Endothelial cell of umbilical vein (primary cell): ENCODE measurements at regions not wholly inside any gene's neighbourhood (a gene's known extent, or its start where the extent isn't known, plus 50 kb on each side); places are given as distances from the start of the nearest gene placed in this dataset.

Experiments used
- BruUV-seq: library from RNA; stranded (reverse); fragments of 400-500 nt; replicated peaks from 2 replicates; lab custom pipeline; 2021; lab: Mats Ljungman, UMichigan
- CTCF ChIA-PET: fragments of 300-600, 350-600 bp; sonication (Branson Sonifier 250); formaldehyde crosslinking; loops from one replicate; lab custom pipeline; 2021; ENCODE audit warnings: antibody characterized with exemption, inconsistent platforms; lab: Charles Lee
- POLR2A ChIA-PET: fragments of 300-600, 350-600 bp; sonication (Branson Sonifier 250); formaldehyde crosslinking; loops from one replicate; lab custom pipeline; 2021; ENCODE audit warnings: antibody characterized with exemption, inconsistent platforms; lab: Charles Lee
- DNase-seq: peaks from one replicate; pipeline ENCODE4 v3.0.0-alpha.2; 2011; ENCODE audit warnings: low read depth, low spot score
- FAIRE-seq: peaks from 2 replicates; lab custom pipeline; 2011; peaks lifted over from hg19 to GRCh38; lab: Jason Lieb, UNC
- H2AFZ ChIP-seq: 2 replicates; pipeline ENCODE4 v1.6.0; 2012; ENCODE audit warnings: low read depth, low read length, control low read depth, inconsistent platforms
- H3K27ac ChIP-seq: 2 replicates; pipeline ENCODE4 v1.5.1; 2011; ENCODE audit warnings: low read depth, mild to moderate bottlenecking, control low read depth, low read length, moderate library complexity; ENCODE audit not compliant: insufficient read depth
- H3K27me3 ChIP-seq, 2 experiments: 2 replicates each; pipeline versions ENCODE4 v1.6.0 to v1.6.1; 2011; ENCODE audit warnings: low read length in 2 of 2, mixed read lengths in 1 of 2; ENCODE audit not compliant: control insufficient read depth in 2 of 2, insufficient read depth in 2 of 2
- H3K36me3 ChIP-seq, 2 experiments: 2 replicates in 1 of 2; 3 replicates in 1 of 2; pipeline ENCODE4 v1.5.1; 2011; ENCODE audit warnings: low read length in 2 of 2, mild to moderate bottlenecking in 1 of 2, moderate library complexity in 1 of 2; ENCODE audit not compliant: control insufficient read depth in 2 of 2, insufficient read depth in 2 of 2; ENCODE audit errors: extremely low read depth in 1 of 2
- H3K4me1 ChIP-seq: 3 replicates; pipeline ENCODE4 v1.5.1; 2011; ENCODE audit warnings: mild to moderate bottlenecking, low read length; ENCODE audit not compliant: control insufficient read depth, insufficient read depth; ENCODE audit errors: extremely low read depth
- H3K4me2 ChIP-seq: 2 replicates; pipeline ENCODE4 v1.6.1; 2011; ENCODE audit warnings: low read length, control low read depth, mixed read lengths; ENCODE audit not compliant: insufficient read depth
- H3K4me3 ChIP-seq, 3 experiments: fragments of 200-600 bp in 1 of 3; sonication (generic), shearing (Covaris generic) in 1 of 3; replicated peaks in 1 of 3; 2 replicates each; pipeline ENCODE4 v1.5.1; 2011 to 2016; ENCODE audit warnings: control low read depth in 3 of 3, low read length in 3 of 3, mild to moderate bottlenecking in 2 of 3, inconsistent platforms in 1 of 3, low read depth in 1 of 3, moderate library complexity in 1 of 3; ENCODE audit not compliant: insufficient read depth in 1 of 3
- H3K79me2 ChIP-seq: 2 replicates; pipeline ENCODE4 v1.6.0; 2012; ENCODE audit warnings: low read length, inconsistent platforms; ENCODE audit not compliant: control insufficient read depth, insufficient read depth
- H3K9ac ChIP-seq: replicated peaks from 2 replicates; pipeline ENCODE3; 2011; ENCODE audit warnings: low read length, control low read depth; ENCODE audit not compliant: insufficient read depth; ENCODE audit errors: extremely low read depth
- H3K9me1 ChIP-seq: replicated peaks from 3 replicates; pipeline ENCODE4 v1.6.0; 2011; ENCODE audit warnings: mild to moderate bottlenecking, low read length; ENCODE audit not compliant: control insufficient read depth, insufficient read depth; ENCODE audit errors: extremely low read depth
- H3K9me3 ChIP-seq: replicated peaks from 2 replicates; pipeline ENCODE4 v1.5.1; 2012; ENCODE audit warnings: low read length, inconsistent platforms; ENCODE audit not compliant: control insufficient read depth, insufficient read depth
- H4K20me1 ChIP-seq: replicated peaks from 2 replicates; pipeline ENCODE3; 2011; ENCODE audit warnings: mild to moderate bottlenecking, low read length; ENCODE audit not compliant: control insufficient read depth, insufficient read depth; ENCODE audit errors: extremely low read depth
- EZH2 ChIP-seq: IDR thresholded peaks from 2 replicates; pipeline ENCODE4 v1.6.1; 2012; ENCODE audit warnings: borderline replicate concordance, low read depth, mild to moderate bottlenecking, moderate library complexity, low read length, inconsistent platforms; ENCODE audit not compliant: severe bottlenecking
- FOS ChIP-seq: IDR thresholded peaks from 2 replicates; pipeline ENCODE4 v1.6.1; 2011; ENCODE audit warnings: mild to moderate bottlenecking, low read length, moderate library complexity, borderline replicate concordance; ENCODE audit not compliant: insufficient read depth
- GATA2 ChIP-seq: IDR thresholded peaks from 2 replicates; pipeline ENCODE4 v1.7.0; 2011; ENCODE audit warnings: low read depth, mild to moderate bottlenecking, moderate library complexity, mixed read lengths, low read length; ENCODE audit not compliant: insufficient read length, insufficient read depth
- JUN ChIP-seq: IDR thresholded peaks from 2 replicates; pipeline ENCODE4 v1.6.1; 2011; ENCODE audit warnings: borderline replicate concordance, low read depth; ENCODE audit not compliant: insufficient read length, insufficient read depth
- MAX ChIP-seq: IDR thresholded peaks from 2 replicates; pipeline ENCODE4 v1.6.1; 2011; ENCODE audit not compliant: insufficient read depth, insufficient read length
- MYC ChIP-seq: IDR thresholded peaks from one replicate; pipeline ENCODE4 v1.6.1; 2011; ENCODE audit warnings: mild to moderate bottlenecking, low read depth, low read length
- POLR2A ChIP-seq: IDR thresholded peaks from 2 replicates; pipeline ENCODE4 v1.6.1; 2012; ENCODE audit warnings: low read depth, mild to moderate bottlenecking, control low read depth, low read length
- POLR2AphosphoS5 ChIP-seq: IDR thresholded peaks from 2 replicates; pipeline ENCODE4 v1.6.1; 2012; ENCODE audit warnings: low read depth, mild to moderate bottlenecking, control low read depth, low read length, moderate library complexity; ENCODE audit not compliant: insufficient read depth
- dilution Hi-C: fragments of 300-500 bp; cut with MboI; formaldehyde crosslinking; loops from one replicate; pipeline ENCODE4 v1.15.0; 2019; ENCODE audit warnings: low sequenced_read_pairs; ENCODE audit not compliant: extremely low pct_ligation_motif_present
- intact Hi-C: fragments of 100-400 bp; cut with micrococcal nuclease; formaldehyde crosslinking; loops from one replicate; pipeline ENCODE4 v1.10.0; 2022
- TF ChIP-seq, protein P1 (sequence below), 2 donors: IDR thresholded peaks; 1 replicate in 1 of 2; 2 replicates in 1 of 2; pipeline ENCODE4 v1.5.1; 2011; ENCODE audit warnings: low read length in 2 of 2, mild to moderate bottlenecking in 2 of 2, moderate library complexity in 2 of 2, control low read depth in 1 of 2, inconsistent platforms in 1 of 2, low read depth in 1 of 2; ENCODE audit not compliant: insufficient read depth in 1 of 2; ENCODE audit errors: extremely low read depth in 1 of 2

DNA sequence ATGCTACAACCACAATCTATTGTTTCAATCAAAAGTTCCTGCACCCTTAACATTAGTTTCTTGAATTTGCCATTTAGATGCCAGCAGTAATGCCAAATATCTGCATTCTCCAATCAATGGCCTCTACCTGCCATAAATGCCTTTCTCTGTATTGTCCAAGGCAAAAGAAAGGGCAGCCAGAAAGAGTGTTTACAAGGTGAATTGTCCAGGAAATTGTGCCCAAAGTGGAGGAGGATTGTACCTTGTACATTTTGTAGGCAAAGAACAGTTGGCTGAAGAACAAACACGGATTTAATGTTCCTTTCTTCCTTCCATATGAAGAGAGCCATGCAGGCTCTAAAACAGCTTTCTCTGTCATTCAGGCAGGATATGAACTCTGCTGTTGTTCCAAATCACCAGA is 181.5 kb downstream of the GUCY2F start:
- POLR2A ChIA-PET, result no interaction called here
- no TSS peak for BruUV-seq
- Histone ChIP-seq H3K27me3 (peaks cover 0 to 3% of the 10 kb centered on the region in 2 experiments), H3K4me3 (no peak overlapping the region), H3K4me2 (no peak overlapping the region), H3K4me1 (no peaks in the 10 kb centered on the region), H3K36me3 (no peaks in the 10 kb centered on the region), H4K20me1 (no peaks in the 10 kb centered on the region), H3K27ac (no peak overlapping the region), H3K79me2 (no peaks in the 10 kb centered on the region), H3K9me1 (no peaks in the 10 kb centered on the region), H3K9me3 (no peaks in the 10 kb centered on the region), H2AFZ (no peak overlapping the region), H3K9ac (no peak overlapping the region)
- CTCF ChIA-PET, result no interaction called here
- dilution Hi-C loops, result no loop called here
- DNase-seq, result no peak
- no peak for FAIRE-seq
- intact Hi-C loops, result no loop called here
- TF ChIP-seq EZH2 (no peak), POLR2AphosphoS5 (no peak), POLR2A (no peak), GATA2 (no peak), MAX (no peak), JUN (no peak)
- TF ChIP-seq, protein P1, sequence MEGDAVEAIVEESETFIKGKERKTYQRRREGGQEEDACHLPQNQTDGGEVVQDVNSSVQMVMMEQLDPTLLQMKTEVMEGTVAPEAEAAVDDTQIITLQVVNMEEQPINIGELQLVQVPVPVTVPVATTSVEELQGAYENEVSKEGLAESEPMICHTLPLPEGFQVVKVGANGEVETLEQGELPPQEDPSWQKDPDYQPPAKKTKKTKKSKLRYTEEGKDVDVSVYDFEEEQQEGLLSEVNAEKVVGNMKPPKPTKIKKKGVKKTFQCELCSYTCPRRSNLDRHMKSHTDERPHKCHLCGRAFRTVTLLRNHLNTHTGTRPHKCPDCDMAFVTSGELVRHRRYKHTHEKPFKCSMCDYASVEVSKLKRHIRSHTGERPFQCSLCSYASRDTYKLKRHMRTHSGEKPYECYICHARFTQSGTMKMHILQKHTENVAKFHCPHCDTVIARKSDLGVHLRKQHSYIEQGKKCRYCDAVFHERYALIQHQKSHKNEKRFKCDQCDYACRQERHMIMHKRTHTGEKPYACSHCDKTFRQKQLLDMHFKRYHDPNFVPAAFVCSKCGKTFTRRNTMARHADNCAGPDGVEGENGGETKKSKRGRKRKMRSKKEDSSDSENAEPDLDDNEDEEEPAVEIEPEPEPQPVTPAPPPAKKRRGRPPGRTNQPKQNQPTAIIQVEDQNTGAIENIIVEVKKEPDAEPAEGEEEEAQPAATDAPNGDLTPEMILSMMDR (IDR thresholded peaks at IDR 0.05; ENCODE audit: extremely low read depth in 1 of 2, insufficient read depth in 1 of 2, low read depth in 1 of 2, low read length in 2 of 2), result no peak

DNA sequence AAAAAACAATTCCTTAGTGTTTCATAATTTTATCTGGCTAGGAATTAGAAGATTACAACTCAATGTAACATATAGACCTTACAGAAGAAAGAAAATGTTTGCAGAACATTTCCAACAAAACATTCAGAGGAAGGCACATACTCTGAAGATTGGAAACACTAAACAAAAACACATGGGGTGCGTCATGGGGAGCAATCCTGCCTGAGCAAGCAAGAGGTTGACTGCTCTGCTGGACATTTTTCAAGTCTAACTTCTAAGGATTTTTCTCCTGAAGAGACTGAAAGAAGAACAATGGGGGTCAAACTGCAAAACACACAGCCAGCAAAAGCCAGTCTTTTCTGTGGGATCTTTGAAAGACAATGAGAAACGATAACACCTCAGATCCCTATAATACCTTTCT is 182.8 kb downstream of the GUCY2F start:
- Histone ChIP-seq H3K9ac (no peak overlapping the region), H2AFZ (no peak overlapping the region), H3K36me3 (no peaks in the 10 kb centered on the region), H3K4me1 (no peaks in the 10 kb centered on the region), H3K9me3 (no peaks in the 10 kb centered on the region), H3K79me2 (no peaks in the 10 kb centered on the region), H4K20me1 (no peaks in the 10 kb centered on the region), H3K4me2 (no peak overlapping the region), H3K9me1 (no peaks in the 10 kb centered on the region), H3K27ac (no peak overlapping the region), H3K4me3 (no peak overlapping the region), H3K27me3 (peaks cover 0 to 5% of the 10 kb centered on the region in 2 experiments)
- FAIRE-seq (no peak), DNase-seq (no peak)
- intact Hi-C loops, result no loop called here
- CTCF ChIA-PET, result no interaction called here
- no peak for TF ChIP-seq POLR2AphosphoS5
- TF ChIP-seq, protein P1 (IDR thresholded peaks at IDR 0.05; ENCODE audit: extremely low read depth in 1 of 2, insufficient read depth in 1 of 2, low read depth in 1 of 2, low read length in 2 of 2), result no peak
- no peak for TF ChIP-seq MAX
- TF ChIP-seq GATA2, result no peak
- no peak for TF ChIP-seq EZH2
- no peak for TF ChIP-seq JUN
- TF ChIP-seq FOS, result no peak
- TF ChIP-seq MYC, result no peak
- POLR2A ChIA-PET, result no interaction called here
- dilution Hi-C loops, result no loop called here
- no TSS peak for BruUV-seq
